Upper lobe of left lung (tissue), 4 donors: ENCODE measurements at regions not wholly inside any gene's neighbourhood (a gene's known extent, or its start where the extent isn't known, plus 50 kb on each side); places are given as distances from the start of the nearest gene placed in this dataset.

Source experiments
- CTCF ChIP-seq, 6 experiments: fragments of 450-650 bp in 4 of 6; fragments of 200-600 bp in 2 of 6; sonication (generic) in 2 of 6; IDR thresholded peaks; one replicate each; pipeline ENCODE4 v1.5.1; 2016 to 2019; ENCODE audit warnings: antibody characterized with exemption in 6 of 6
- EP300 ChIP-seq, 4 donors: sonication (generic); formaldehyde crosslinking; IDR thresholded peaks; one replicate each; pipeline ENCODE4 v1.5.1; 2017; ENCODE audit warnings: antibody characterized with exemption in 4 of 4, control low read depth in 2 of 4
- POLR2A ChIP-seq, 4 donors: fragments of 450-650 bp; IDR thresholded peaks; one replicate each; pipeline ENCODE4 v1.5.1; 2016 to 2017; ENCODE audit warnings: antibody characterized with exemption in 4 of 4, mild to moderate bottlenecking in 2 of 4
- POLR2AphosphoS5 ChIP-seq, 2 donors: sonication (generic); formaldehyde crosslinking; IDR thresholded peaks; one replicate each; pipeline ENCODE4 v1.5.1; 2017; ENCODE audit warnings: antibody characterized with exemption in 2 of 2

- TF ChIP-seq POLR2AphosphoS5 (IDR thresholded peaks at IDR 0.05) (no peak), CTCF (IDR thresholded peaks at IDR 0.05) (no peak), POLR2A (IDR thresholded peaks at IDR 0.05) (no peak), EP300 (IDR thresholded peaks at IDR 0.05) (no peak)
These were observed 1096.2 kb upstream of the EPHA6 start for GRCh38 chr3:95718168-95718567.
